Stimulated activated CD8-positive, alpha-beta memory T cell treated with anti-CD3 and anti-CD28 coated beads, Interleukin-15, amount 100 ng/mL, for 48 hours (primary cell): ENCODE measurements at regions not wholly inside any gene's neighbourhood (a gene's known extent, or its start where the extent isn't known, plus 50 kb on each side); places are given as distances from the start of the nearest gene placed in this dataset.
"Not testable (repeated sequence)": the region's sequence is repeated elsewhere in the genome, so short reads cannot be mapped to it uniquely, and the experiment has no call there.

Source experiments
- DNase-seq, 2 donors: peaks; one replicate each; pipeline ENCODE4 v3.0.0-alpha.2; 2020; ENCODE audit warnings: low read depth in 2 of 2

GRCh38 chr16:60142619-60143347 is 1408.7 kb upstream of the GOT2 start:
- no peak for DNase-seq

- no peak for DNase-seq
These were observed 1403.8 kb upstream of the GOT2 start for GRCh38 chr16:60137891-60138290.

- DNase-seq, result no peak
These were observed 1393.1 kb upstream of the GOT2 start for GRCh38 chr16:60127196-60127595.

- DNase-seq, result not testable (repeated sequence)
These were observed 1392.0 kb upstream of the GOT2 start for GRCh38 chr16:60126115-60126514.

- no peak for DNase-seq
These were observed 1389.4 kb upstream of the GOT2 start for GRCh38 chr16:60123392-60124023.

GRCh38 chr16:60120586-60120985 is 1386.5 kb upstream of the GOT2 start:
- DNase-seq, result no peak

- DNase-seq, result no peak
These were observed 1376.4 kb upstream of the GOT2 start for GRCh38 chr16:60110531-60110930.

- no peak for DNase-seq
These were observed 1373.8 kb upstream of the GOT2 start for GRCh38 chr16:60107871-60108270.

- DNase-seq, result no peak
These were observed 1373.3 kb upstream of the GOT2 start for GRCh38 chr16:60107437-60107836.

- DNase-seq, result no peak
These were observed 1366.3 kb upstream of the GOT2 start for GRCh38 chr16:60100371-60100770.

GRCh38 chr16:60091529-60091928 is 1357.4 kb upstream of the GOT2 start:
- DNase-seq, result no peak

- no peak for DNase-seq
These were observed 1357.0 kb upstream of the GOT2 start for GRCh38 chr16:60091071-60091470.

- DNase-seq, result no peak
These were observed 1353.4 kb upstream of the GOT2 start for GRCh38 chr16:60087530-60087929.

GRCh38 chr16:60078819-60079218 is 1344.7 kb upstream of the GOT2 start:
- not testable (repeated sequence) for DNase-seq

- DNase-seq, result no peak
These were observed 1343.7 kb upstream of the GOT2 start for GRCh38 chr16:60077861-60078260.

- no peak for DNase-seq
These were observed 1340.3 kb upstream of the GOT2 start for GRCh38 chr16:60074378-60074777.

- DNase-seq, result no peak
These were observed 1339.3 kb upstream of the GOT2 start for GRCh38 chr16:60073376-60073775.

- DNase-seq, result no peak
These were observed 1329.9 kb upstream of the GOT2 start for GRCh38 chr16:60064026-60064425.

GRCh38 chr16:60061396-60061795 is 1327.3 kb upstream of the GOT2 start:
- DNase-seq, result no peak

GRCh38 chr16:60060731-60061130 is 1326.6 kb upstream of the GOT2 start:
- no peak for DNase-seq

GRCh38 chr16:60059141-60059540 is 1325.0 kb upstream of the GOT2 start:
- DNase-seq, result no peak

GRCh38 chr16:60041671-60042070 is 1307.6 kb upstream of the GOT2 start:
- no peak for DNase-seq

- DNase-seq, result no peak
These were observed 1297.6 kb upstream of the GOT2 start for GRCh38 chr16:60031740-60032139.

- DNase-seq, result no peak
These were observed 1293.2 kb upstream of the GOT2 start for GRCh38 chr16:60027351-60027750.
